ENCODE measurements at regions not wholly inside any gene's neighbourhood (a gene's known extent, or its start where the extent isn't known, plus 50 kb on each side); places are given as distances from the start of the nearest gene placed in this dataset.

DNA sequence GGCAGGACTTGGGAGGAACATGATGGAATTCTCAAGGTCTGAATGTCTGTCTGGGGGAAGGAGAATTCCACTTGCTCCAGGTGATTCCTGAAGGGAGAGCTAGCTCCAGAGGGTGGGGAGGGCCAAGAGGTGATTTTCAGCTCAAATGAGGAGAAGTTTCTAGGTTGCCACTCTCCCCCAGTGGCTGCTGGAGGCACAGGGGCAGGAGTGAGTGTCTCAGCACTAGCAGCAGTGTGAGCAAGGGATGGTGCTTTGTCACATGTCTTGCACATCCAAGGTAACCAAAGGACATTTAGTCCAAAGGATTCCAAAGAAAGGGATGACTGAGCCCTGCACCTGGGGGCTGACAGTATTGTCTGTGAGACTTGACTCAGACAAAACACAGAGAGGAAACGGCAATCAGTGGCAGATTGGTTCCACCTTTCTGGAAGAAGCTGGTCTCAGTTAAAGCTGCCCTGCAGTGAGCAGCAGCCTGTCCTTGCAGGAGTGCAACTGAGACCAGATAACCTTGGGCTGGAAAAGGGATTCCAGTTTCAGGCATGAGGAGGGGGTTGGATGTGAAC is 51.2 kb upstream of the PCBD1 start:
- TF ChIP-seq CTCF (conservative IDR thresholded peaks at IDR 0.05; ENCODE audit: low read length) (no peak), EZH2phosphoT487 (IDR thresholded peaks at IDR 0.05; ENCODE audit: borderline replicate concordance) (no peak)

Measured in Loucy (cell line).